Astrocyte of the cerebellum (primary cell): ENCODE measurements at regions not wholly inside any gene's neighbourhood (a gene's known extent, or its start where the extent isn't known, plus 50 kb on each side); places are given as distances from the start of the nearest gene placed in this dataset.

Source experiments
- DNase-seq: peaks from one replicate; pipeline ENCODE4 v3.0.0-alpha.2; 2011; ENCODE audit warnings: low read depth
- H3K4me3 ChIP-seq: 2 replicates; pipeline ENCODE4 v1.5.1; 2011; ENCODE audit warnings: mild to moderate bottlenecking, low read depth, low read length, moderate library complexity
- CTCF ChIP-seq: IDR thresholded peaks from 2 replicates; pipeline ENCODE4 v1.5.1; 2012; ENCODE audit warnings: low read length, low read depth, moderate library complexity, mild to moderate bottlenecking; ENCODE audit errors: missing control alignments
- in situ Hi-C: cut with HindIII; loops from 2 replicates; pipeline ENCODE4 v1.10.0; 2017; ENCODE audit warnings: low sequenced_read_pairs

GRCh38 chr2:56456791-56457190, 273.0 kb downstream of the CCDC85A start:
- no peak for TF ChIP-seq CTCF
- no peak overlapping the region for H3K4me3 ChIP-seq
- DNase-seq, result no peak
- in situ Hi-C loops, result no loop called here

GRCh38 chr2:56460508-56460907, 276.7 kb downstream of the CCDC85A start:
- DNase-seq, result no peak
- in situ Hi-C loops, result no loop called here
- H3K4me3 ChIP-seq, result no peak overlapping the region
- no peak for TF ChIP-seq CTCF

GRCh38 chr2:56464066-56464465, 280.3 kb downstream of the CCDC85A start:
- TF ChIP-seq CTCF, result no peak
- DNase-seq, result no peak
- in situ Hi-C loops, result no loop called here
- H3K4me3 ChIP-seq, result no peak overlapping the region

- in situ Hi-C loops, result no loop called here
- no peak for TF ChIP-seq CTCF
- no peak overlapping the region for H3K4me3 ChIP-seq
- DNase-seq, result no peak
Measured at GRCh38 chr2:56464613-56465012, 280.8 kb downstream of the CCDC85A start.

- in situ Hi-C loops, result no loop called here
- no peak for DNase-seq
- H3K4me3 ChIP-seq, result no peak overlapping the region
- TF ChIP-seq CTCF, result no peak
Measured at GRCh38 chr2:56465491-56465890, 281.7 kb downstream of the CCDC85A start.

GRCh38 chr2:56473524-56473923, 289.7 kb downstream of the CCDC85A start:
- TF ChIP-seq CTCF, result no peak
- in situ Hi-C loops, result no loop called here

More at GRCh38 chr2:56473524-56473923, 289.7 kb downstream of the CCDC85A start:
- DNase-seq, result no peak
- H3K4me3 ChIP-seq, result no peak overlapping the region
